HG03095 (cell line): ENCODE measurements at regions not wholly inside any gene's neighbourhood (a gene's known extent, or its start where the extent isn't known, plus 50 kb on each side); places are given as distances from the start of the nearest gene placed in this dataset.

ENCODE experiments used
- ATAC-seq: cut with Tn5 transposase; IDR thresholded peaks from one replicate; pipeline ENCODE4 v1.9.1; 2021; ENCODE audit warnings: moderate library complexity; ENCODE audit not compliant: unreplicated experiment

- ATAC-seq, result no peak
Measured at GRCh38 chr3:111339017-111339416, 203.0 kb upstream of the CD96 start.

GRCh38 chr3:111351334-111351733 is 190.7 kb upstream of the CD96 start:
- no peak for ATAC-seq

- ATAC-seq, result no peak
Measured at GRCh38 chr3:111352585-111352984, 189.4 kb upstream of the CD96 start.

- ATAC-seq, result no peak
Measured at GRCh38 chr3:111359261-111360030, 182.6 kb upstream of the CD96 start.

GRCh38 chr3:111362381-111363009 is 179.5 kb upstream of the CD96 start:
- no peak for ATAC-seq

- no peak for ATAC-seq
Measured at GRCh38 chr3:111366515-111366914, 175.5 kb upstream of the CD96 start.

- ATAC-seq, result no peak
Measured at GRCh38 chr3:111368056-111368455, 173.9 kb upstream of the CD96 start.

GRCh38 chr3:111369958-111370357 is 172.0 kb upstream of the CD96 start:
- no peak for ATAC-seq

- no peak for ATAC-seq
Measured at GRCh38 chr3:111373239-111373638, 168.8 kb upstream of the CD96 start.

- no peak for ATAC-seq
Measured at GRCh38 chr3:111373861-111374260, 168.1 kb upstream of the CD96 start.

GRCh38 chr3:111385971-111386495 is 156.0 kb upstream of the CD96 start:
- ATAC-seq, result no peak

GRCh38 chr3:111392894-111393398 is 149.1 kb upstream of the CD96 start:
- ATAC-seq, result no peak

- no peak for ATAC-seq
Measured at GRCh38 chr3:111412656-111413055, 129.3 kb upstream of the CD96 start.

GRCh38 chr3:111414531-111414930 is 127.5 kb upstream of the CD96 start:
- ATAC-seq, result no peak

GRCh38 chr3:111415018-111415417 is 127.0 kb upstream of the CD96 start:
- ATAC-seq, result no peak

- ATAC-seq, result no peak
Measured at GRCh38 chr3:111418391-111418790, 123.6 kb upstream of the CD96 start.

- no peak for ATAC-seq
Measured at GRCh38 chr3:111428301-111428700, 113.7 kb upstream of the CD96 start.

- no peak for ATAC-seq
Measured at GRCh38 chr3:111434941-111435622, 106.9 kb upstream of the CD96 start.

- no peak for ATAC-seq
Measured at GRCh38 chr3:111438283-111438682, 103.7 kb upstream of the CD96 start.

- ATAC-seq, result no peak
Measured at GRCh38 chr3:111454551-111454950, 87.4 kb upstream of the CD96 start.

GRCh38 chr3:111465081-111465670 is 76.8 kb upstream of the CD96 start:
- ATAC-seq, result no peak
